ENCODE measurements at regions not wholly inside any gene's neighbourhood (a gene's known extent, or its start where the extent isn't known, plus 50 kb on each side); places are given as distances from the start of the nearest gene placed in this dataset.

DNA sequence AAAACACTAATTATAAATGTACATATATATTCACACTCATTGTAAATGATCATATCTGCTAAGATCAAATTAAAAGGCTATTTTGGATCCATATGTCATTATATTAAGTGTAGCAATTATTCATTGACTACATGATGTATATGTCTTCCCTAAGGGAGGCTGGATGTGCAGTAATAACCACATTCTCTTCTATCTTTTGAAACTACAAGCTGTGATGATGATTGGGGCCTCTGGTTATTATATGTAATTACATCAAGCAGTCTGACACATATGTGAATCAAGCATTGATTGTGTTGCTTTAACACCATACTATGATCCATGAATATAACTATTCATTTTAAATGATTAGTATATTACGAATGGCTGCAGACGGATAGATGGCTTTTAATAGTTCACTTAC, 1973.4 kb downstream of the SUCLG1 start:
- no peaks in the 10 kb centered on the region for H3K4me1 ChIP-seq (ENCODE audit: control insufficient read depth, low read depth, low read length)
- H3K36me3 ChIP-seq (ENCODE audit: control insufficient read depth, insufficient read depth, low read length): no peaks in the 10 kb centered on the region
- no peaks in the 10 kb centered on the region for H3K79me1 ChIP-seq (ENCODE audit: low read length)
- H2BK5ac ChIP-seq (ENCODE audit: low read length): no peak overlapping the region
- no peak overlapping the region for H2AK5ac ChIP-seq (ENCODE audit: low read length)
- no peak overlapping the region for H3K4me2 ChIP-seq (ENCODE audit: low read length)
- no peaks in the 10 kb centered on the region for H3K27me3 ChIP-seq (ENCODE audit: insufficient read depth, low read length, poor library complexity)
- H3K4ac ChIP-seq (ENCODE audit: low read depth, low read length): no peak overlapping the region
- H2BK120ac ChIP-seq (ENCODE audit: low read depth, low read length): no peak overlapping the region
- no peak overlapping the region for H3K18ac ChIP-seq (ENCODE audit: low read length)
- no peak overlapping the region for H3K27ac ChIP-seq (ENCODE audit: low read depth, low read length)
- H3K4me3 ChIP-seq (ENCODE audit: low read length): no peak overlapping the region
- H4K5ac ChIP-seq (ENCODE audit: low read length): no peak overlapping the region
- no peak overlapping the region for H3K56ac ChIP-seq (ENCODE audit: low read length)
- no peak overlapping the region for H4K8ac ChIP-seq (ENCODE audit: low read depth, low read length)
- WGBS (ENCODE audit: extremely low coverage, insufficient coverage, low lambda C conversion rate): no CpG with 5 or more reads among the region's 2 CpGs
- no peaks in the 10 kb centered on the region for H3K79me2 ChIP-seq (ENCODE audit: control insufficient read depth, insufficient read depth, low read length)
- no peak for DNase-seq
- H2BK15ac ChIP-seq (replicated peaks; ENCODE audit: low read depth): no peak overlapping the region
- H3K23ac ChIP-seq (ENCODE audit: low read length): no peak overlapping the region
- no peak overlapping the region for H3K9ac ChIP-seq (ENCODE audit: low read length)

DNA sequence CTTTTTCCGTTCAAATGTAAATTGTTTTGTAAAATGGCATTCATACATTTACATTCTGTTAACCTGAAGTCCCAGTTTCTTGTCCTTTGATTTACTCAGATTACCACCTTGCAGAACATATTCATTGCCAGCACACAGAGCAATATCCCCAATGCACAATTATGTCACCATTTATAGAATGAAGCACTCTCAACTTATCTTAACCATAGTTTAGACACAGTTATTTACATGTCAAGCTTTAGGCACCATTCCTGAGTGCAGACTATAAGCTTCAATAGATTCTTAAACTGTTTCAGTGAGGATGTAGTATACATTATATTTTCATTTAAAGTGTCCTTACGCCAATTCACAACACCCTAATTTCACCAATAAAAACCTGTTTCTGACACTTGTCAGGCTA, 1977.9 kb downstream of the SUCLG1 start:
- no peak for DNase-seq
- Histone ChIP-seq H4K8ac (ENCODE audit: low read depth, low read length) (no peak overlapping the region), H2BK5ac (ENCODE audit: low read length) (no peak overlapping the region), H3K27me3 (ENCODE audit: insufficient read depth, low read length, poor library complexity) (no peaks in the 10 kb centered on the region), H4K5ac (ENCODE audit: low read length) (no peak overlapping the region), H3K4ac (ENCODE audit: low read depth, low read length) (no peak overlapping the region), H3K4me2 (ENCODE audit: low read length) (no peak overlapping the region), H2BK120ac (ENCODE audit: low read depth, low read length) (no peak overlapping the region), H3K36me3 (ENCODE audit: control insufficient read depth, insufficient read depth, low read length) (no peaks in the 10 kb centered on the region), H3K79me1 (ENCODE audit: low read length) (no peaks in the 10 kb centered on the region), H3K27ac (ENCODE audit: low read depth, low read length) (no peak overlapping the region), H3K4me3 (ENCODE audit: low read length) (no peak overlapping the region), H3K9ac (ENCODE audit: low read length) (no peak overlapping the region), H3K18ac (ENCODE audit: low read length) (no peak overlapping the region), H2AK5ac (ENCODE audit: low read length) (no peak overlapping the region), H2BK15ac (replicated peaks; ENCODE audit: low read depth) (no peak overlapping the region), H3K79me2 (ENCODE audit: control insufficient read depth, insufficient read depth, low read length) (no peaks in the 10 kb centered on the region), H3K23ac (ENCODE audit: low read length) (no peak overlapping the region), H3K56ac (ENCODE audit: low read length) (no peak overlapping the region), H3K4me1 (ENCODE audit: control insufficient read depth, low read depth, low read length) (no peaks in the 10 kb centered on the region)
- WGBS (ENCODE audit: extremely low coverage, insufficient coverage, low lambda C conversion rate): no CpG with 5 or more reads among the region's 2 CpGs

DNA sequence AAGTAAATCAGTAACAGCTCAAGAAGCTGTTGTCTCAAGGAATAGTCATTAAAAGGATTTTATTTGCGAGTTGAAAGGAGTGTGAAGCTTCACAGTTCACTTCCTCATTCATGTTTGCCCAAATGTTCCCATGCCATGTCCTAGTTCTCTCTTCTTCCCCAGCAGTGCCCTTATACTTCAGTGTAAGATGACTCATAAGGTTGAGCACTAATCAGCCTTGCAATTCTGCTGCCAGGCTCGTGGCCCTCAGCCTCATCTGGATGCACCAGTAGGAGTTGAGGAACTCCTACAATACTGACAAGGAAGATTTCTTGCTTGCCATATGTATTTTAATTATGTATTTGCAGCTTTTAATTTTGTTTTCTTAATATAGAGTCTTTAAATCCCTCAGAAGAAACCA, 1980.4 kb downstream of the SUCLG1 start:
- Histone ChIP-seq H4K8ac (ENCODE audit: low read depth, low read length) (no peak overlapping the region), H3K4ac (ENCODE audit: low read depth, low read length) (no peak overlapping the region), H2AK5ac (ENCODE audit: low read length) (no peak overlapping the region), H3K79me1 (ENCODE audit: low read length) (no peaks in the 10 kb centered on the region), H2BK120ac (ENCODE audit: low read depth, low read length) (no peak overlapping the region), H3K23ac (ENCODE audit: low read length) (no peak overlapping the region), H3K4me3 (ENCODE audit: low read length) (no peak overlapping the region), H2BK15ac (replicated peaks; ENCODE audit: low read depth) (no peak overlapping the region), H3K4me2 (ENCODE audit: low read length) (no peak overlapping the region), H3K27ac (ENCODE audit: low read depth, low read length) (no peak overlapping the region), H3K18ac (ENCODE audit: low read length) (no peak overlapping the region), H3K27me3 (ENCODE audit: insufficient read depth, low read length, poor library complexity) (no peaks in the 10 kb centered on the region), H3K4me1 (ENCODE audit: control insufficient read depth, low read depth, low read length) (no peaks in the 10 kb centered on the region), H3K9ac (ENCODE audit: low read length) (no peak overlapping the region), H4K5ac (ENCODE audit: low read length) (no peak overlapping the region), H3K79me2 (ENCODE audit: control insufficient read depth, insufficient read depth, low read length) (no peaks in the 10 kb centered on the region), H2BK5ac (ENCODE audit: low read length) (no peak overlapping the region), H3K56ac (ENCODE audit: low read length) (no peak overlapping the region), H3K36me3 (ENCODE audit: control insufficient read depth, insufficient read depth, low read length) (no peaks in the 10 kb centered on the region)
- DNase-seq: no peak
- no CpG with 5 or more reads among the region's 2 CpGs for WGBS (ENCODE audit: extremely low coverage, insufficient coverage, low lambda C conversion rate)

DNA sequence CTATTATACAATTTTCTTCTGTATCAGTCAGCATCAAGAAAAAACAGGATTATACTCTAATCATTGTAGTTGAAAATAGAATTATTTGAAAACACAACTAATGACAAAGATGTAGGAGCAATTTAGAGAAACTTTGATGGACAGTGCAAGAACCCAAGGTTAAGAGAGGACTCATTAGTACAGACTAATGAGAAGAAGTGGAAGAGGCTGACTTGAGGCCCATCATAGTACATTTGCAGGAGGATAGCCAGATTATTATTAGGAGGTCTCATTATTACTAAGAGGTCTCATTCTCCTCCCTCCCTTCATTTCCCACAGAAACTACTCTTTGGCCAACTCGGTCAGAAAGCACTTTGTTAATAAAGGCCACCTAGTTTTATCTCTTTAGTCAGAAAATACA, 1983.0 kb downstream of the SUCLG1 start:
- H3K4me3 ChIP-seq (ENCODE audit: low read length): no peak overlapping the region
- no peak overlapping the region for H3K23ac ChIP-seq (ENCODE audit: low read length)
- H3K4me1 ChIP-seq (ENCODE audit: control insufficient read depth, low read depth, low read length): no peaks in the 10 kb centered on the region
- no peak overlapping the region for H2BK120ac ChIP-seq (ENCODE audit: low read depth, low read length)
- no peak overlapping the region for H3K27ac ChIP-seq (ENCODE audit: low read depth, low read length)
- H2AK5ac ChIP-seq (ENCODE audit: low read length): no peak overlapping the region
- H3K36me3 ChIP-seq (ENCODE audit: control insufficient read depth, insufficient read depth, low read length): no peaks in the 10 kb centered on the region
- no peak overlapping the region for H3K4me2 ChIP-seq (ENCODE audit: low read length)
- H3K79me1 ChIP-seq (ENCODE audit: low read length): no peaks in the 10 kb centered on the region
- WGBS (ENCODE audit: extremely low coverage, insufficient coverage, low lambda C conversion rate): no CpG with 5 or more reads among the region's 1 CpG
- H3K27me3 ChIP-seq (ENCODE audit: insufficient read depth, low read length, poor library complexity): no peaks in the 10 kb centered on the region
- H4K5ac ChIP-seq (ENCODE audit: low read length): no peak overlapping the region
- H4K8ac ChIP-seq (ENCODE audit: low read depth, low read length): no peak overlapping the region
- H3K9ac ChIP-seq (ENCODE audit: low read length): no peak overlapping the region
- no peak for DNase-seq
- no peak overlapping the region for H3K4ac ChIP-seq (ENCODE audit: low read depth, low read length)
- no peaks in the 10 kb centered on the region for H3K79me2 ChIP-seq (ENCODE audit: control insufficient read depth, insufficient read depth, low read length)
- H2BK15ac ChIP-seq (replicated peaks; ENCODE audit: low read depth): no peak overlapping the region
- no peak overlapping the region for H3K56ac ChIP-seq (ENCODE audit: low read length)
- no peak overlapping the region for H3K18ac ChIP-seq (ENCODE audit: low read length)
- H2BK5ac ChIP-seq (ENCODE audit: low read length): no peak overlapping the region

DNA sequence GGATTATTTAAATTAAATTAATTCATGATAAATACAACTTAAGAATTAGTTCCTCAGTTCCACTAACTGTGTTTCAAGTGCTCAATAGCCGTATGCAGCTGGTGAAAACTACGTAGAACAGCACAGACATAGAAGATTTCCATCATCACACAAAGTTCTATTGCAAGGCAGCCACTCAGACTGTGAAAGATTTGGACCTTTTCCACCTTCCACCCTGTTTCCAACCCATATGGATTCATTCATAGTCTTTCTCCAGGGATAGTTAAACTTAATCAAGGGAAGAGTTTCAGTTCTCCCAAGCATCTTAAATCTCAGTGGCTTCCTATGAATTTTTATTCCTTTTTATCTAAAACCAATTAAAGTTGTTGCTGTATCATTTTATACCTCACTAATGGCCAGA, 2030.8 kb downstream of the SUCLG1 start:
- H2BK5ac ChIP-seq (ENCODE audit: low read length): no peak overlapping the region
- no peak overlapping the region for H4K8ac ChIP-seq (ENCODE audit: low read depth, low read length)
- H3K27me3 ChIP-seq (ENCODE audit: insufficient read depth, low read length, poor library complexity): no peaks in the 10 kb centered on the region
- no peak overlapping the region for H3K23ac ChIP-seq (ENCODE audit: low read length)
- H3K4me3 ChIP-seq (ENCODE audit: low read length): no peak overlapping the region
- no CpG with 5 or more reads among the region's 2 CpGs for WGBS (ENCODE audit: extremely low coverage, insufficient coverage, low lambda C conversion rate)
- no peak overlapping the region for H3K18ac ChIP-seq (ENCODE audit: low read length)
- H3K4me1 ChIP-seq (ENCODE audit: control insufficient read depth, low read depth, low read length): no peaks in the 10 kb centered on the region
- H2AK5ac ChIP-seq (ENCODE audit: low read length): no peak overlapping the region
- no peak overlapping the region for H3K9ac ChIP-seq (ENCODE audit: low read length)
- H4K5ac ChIP-seq (ENCODE audit: low read length): no peak overlapping the region
- DNase-seq: no peak
- H3K4me2 ChIP-seq (ENCODE audit: low read length): no peak overlapping the region
- no peaks in the 10 kb centered on the region for H3K79me1 ChIP-seq (ENCODE audit: low read length)
- no peak overlapping the region for H3K27ac ChIP-seq (ENCODE audit: low read depth, low read length)
- no peak overlapping the region for H3K4ac ChIP-seq (ENCODE audit: low read depth, low read length)
- no peaks in the 10 kb centered on the region for H3K36me3 ChIP-seq (ENCODE audit: control insufficient read depth, insufficient read depth, low read length)
- H3K56ac ChIP-seq (ENCODE audit: low read length): no peak overlapping the region
- H3K79me2 ChIP-seq (ENCODE audit: control insufficient read depth, insufficient read depth, low read length): no peaks in the 10 kb centered on the region
- H2BK15ac ChIP-seq (replicated peaks; ENCODE audit: low read depth): no peak overlapping the region
- no peak overlapping the region for H2BK120ac ChIP-seq (ENCODE audit: low read depth, low read length)

DNA sequence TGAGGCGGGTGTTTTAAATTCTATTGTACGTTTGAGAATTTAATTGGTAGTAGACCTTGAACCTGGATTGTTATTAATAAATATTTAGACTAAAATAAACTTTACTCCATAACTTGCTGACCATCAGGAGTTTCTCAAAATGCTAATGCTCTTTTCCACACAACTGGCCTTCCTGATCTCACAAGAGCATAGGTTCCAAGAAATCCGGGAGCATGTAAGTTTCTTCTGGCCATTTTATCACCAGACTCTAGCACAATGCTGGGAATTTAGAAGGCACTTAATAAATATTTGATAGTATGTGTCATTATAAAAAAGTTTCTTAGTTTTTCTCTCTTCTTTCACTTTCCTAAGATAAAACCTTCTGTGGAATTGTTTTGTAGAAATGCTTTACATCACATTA, 2047.1 kb downstream of the SUCLG1 start:
- H3K4me3 ChIP-seq (ENCODE audit: low read length): no peak overlapping the region

More for the DNA sequence above, 2047.1 kb downstream of the SUCLG1 start:
- Histone ChIP-seq H2BK120ac (ENCODE audit: low read depth, low read length) (no peak overlapping the region), H3K4me2 (ENCODE audit: low read length) (no peak overlapping the region), H3K23ac (ENCODE audit: low read length) (no peak overlapping the region), H3K9ac (ENCODE audit: low read length) (no peak overlapping the region), H3K18ac (ENCODE audit: low read length) (no peak overlapping the region), H3K4me1 (ENCODE audit: control insufficient read depth, low read depth, low read length) (no peaks in the 10 kb centered on the region), H2BK5ac (ENCODE audit: low read length) (no peak overlapping the region), H3K56ac (ENCODE audit: low read length) (no peak overlapping the region), H3K36me3 (ENCODE audit: control insufficient read depth, insufficient read depth, low read length) (no peaks in the 10 kb centered on the region), H3K27ac (ENCODE audit: low read depth, low read length) (no peak overlapping the region), H3K79me2 (ENCODE audit: control insufficient read depth, insufficient read depth, low read length) (no peaks in the 10 kb centered on the region), H2AK5ac (ENCODE audit: low read length) (no peak overlapping the region), H3K27me3 (ENCODE audit: insufficient read depth, low read length, poor library complexity) (no peaks in the 10 kb centered on the region), H3K79me1 (ENCODE audit: low read length) (no peaks in the 10 kb centered on the region), H4K8ac (ENCODE audit: low read depth, low read length) (no peak overlapping the region), H3K4ac (ENCODE audit: low read depth, low read length) (no peak overlapping the region), H2BK15ac (replicated peaks; ENCODE audit: low read depth) (no peak overlapping the region), H4K5ac (ENCODE audit: low read length) (no peak overlapping the region)
- DNase-seq: no peak
- no CpG with 5 or more reads among the region's 3 CpGs for WGBS (ENCODE audit: extremely low coverage, insufficient coverage, low lambda C conversion rate)

Data from mesendoderm (in vitro differentiated cells).